ENCODE measurements at regions not wholly inside any gene's neighbourhood (a gene's known extent, or its start where the extent isn't known, plus 50 kb on each side); places are given as distances from the start of the nearest gene placed in this dataset.

DNA sequence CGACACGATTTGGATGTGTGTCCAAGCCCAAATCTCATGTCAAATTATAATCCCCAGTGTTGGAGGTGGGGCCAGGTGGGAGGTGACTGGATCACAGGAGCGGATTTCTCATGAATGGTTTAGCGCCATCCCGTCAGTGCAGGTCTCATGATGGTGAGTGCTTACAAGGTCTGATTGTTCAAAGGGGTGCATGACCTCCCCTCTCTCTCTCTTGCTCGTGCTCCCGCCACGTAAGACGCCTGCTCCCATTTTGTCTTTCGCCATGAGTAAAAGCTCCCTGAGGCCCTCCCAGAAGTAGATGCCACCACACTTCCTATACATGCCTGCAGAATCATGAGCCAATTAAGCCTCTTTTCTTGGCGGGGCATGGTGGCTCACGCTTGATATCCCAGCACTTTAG lies 71.5 kb upstream of the NANOS1 start:
- Histone ChIP-seq H3K4me2 (ENCODE audit: low read depth, low read length, poor library complexity, severe bottlenecking) (no peak overlapping the region), H3K27me3 (ENCODE audit: low read length) (no peaks in the 10 kb centered on the region), H3K9me3 (ENCODE audit: insufficient read depth, low read length) (no peaks in the 10 kb centered on the region), H3F3A (ENCODE audit: insufficient read depth) (no peaks in the 10 kb centered on the region), H3K36me3 (ENCODE audit: low read length) (no peaks in the 10 kb centered on the region), H3K79me2 (ENCODE audit: insufficient read depth, low read length) (no peaks in the 10 kb centered on the region), H3K27ac (ENCODE audit: low read depth, low read length) (no peak overlapping the region), H2AFZ (ENCODE audit: low read depth, low read length, severe bottlenecking) (no peak overlapping the region), H4K20me1 (ENCODE audit: low read depth, low read length) (no peaks in the 10 kb centered on the region), H3K9ac (ENCODE audit: low read length) (no peak overlapping the region), H3K9me2 (replicated peaks; ENCODE audit: insufficient read depth, low read length) (no peaks in the 10 kb centered on the region), H3K4me3 (ENCODE audit: insufficient read depth, low read length, poor library complexity, severe bottlenecking) (no peak overlapping the region)
- TF ChIP-seq, protein P1, sequence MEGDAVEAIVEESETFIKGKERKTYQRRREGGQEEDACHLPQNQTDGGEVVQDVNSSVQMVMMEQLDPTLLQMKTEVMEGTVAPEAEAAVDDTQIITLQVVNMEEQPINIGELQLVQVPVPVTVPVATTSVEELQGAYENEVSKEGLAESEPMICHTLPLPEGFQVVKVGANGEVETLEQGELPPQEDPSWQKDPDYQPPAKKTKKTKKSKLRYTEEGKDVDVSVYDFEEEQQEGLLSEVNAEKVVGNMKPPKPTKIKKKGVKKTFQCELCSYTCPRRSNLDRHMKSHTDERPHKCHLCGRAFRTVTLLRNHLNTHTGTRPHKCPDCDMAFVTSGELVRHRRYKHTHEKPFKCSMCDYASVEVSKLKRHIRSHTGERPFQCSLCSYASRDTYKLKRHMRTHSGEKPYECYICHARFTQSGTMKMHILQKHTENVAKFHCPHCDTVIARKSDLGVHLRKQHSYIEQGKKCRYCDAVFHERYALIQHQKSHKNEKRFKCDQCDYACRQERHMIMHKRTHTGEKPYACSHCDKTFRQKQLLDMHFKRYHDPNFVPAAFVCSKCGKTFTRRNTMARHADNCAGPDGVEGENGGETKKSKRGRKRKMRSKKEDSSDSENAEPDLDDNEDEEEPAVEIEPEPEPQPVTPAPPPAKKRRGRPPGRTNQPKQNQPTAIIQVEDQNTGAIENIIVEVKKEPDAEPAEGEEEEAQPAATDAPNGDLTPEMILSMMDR (IDR thresholded peaks at IDR 0.05; ENCODE audit: insufficient read depth, low read length, poor library complexity, severe bottlenecking), result no peak
- TF ChIP-seq EZH2phosphoT487 (conservative IDR thresholded peaks at IDR 0.05; ENCODE audit: low read length), result no peak

DNA sequence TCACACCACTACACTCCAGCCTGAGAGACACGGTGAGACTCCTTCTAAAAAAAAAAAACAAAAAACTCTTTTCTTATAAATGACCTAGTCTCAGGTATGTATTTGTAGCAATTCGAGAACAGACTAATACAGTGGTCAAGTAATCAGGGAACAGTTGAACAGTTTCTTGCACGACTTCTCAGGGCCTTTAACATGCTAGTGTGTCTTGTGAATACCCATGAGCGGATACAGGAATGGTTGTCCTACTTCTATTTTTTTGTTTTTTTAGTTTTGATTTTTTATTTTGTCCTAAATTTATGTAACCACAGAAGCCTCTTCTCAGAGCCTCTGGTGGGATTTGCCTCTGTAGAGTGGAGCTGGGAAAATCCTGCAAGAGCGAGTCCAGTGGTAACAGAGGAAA lies 71.0 kb upstream of the NANOS1 start:
- Histone ChIP-seq H3K27ac (ENCODE audit: low read depth, low read length) (no peak overlapping the region), H3K27me3 (ENCODE audit: low read length) (no peaks in the 10 kb centered on the region), H3K4me3 (ENCODE audit: insufficient read depth, low read length, poor library complexity, severe bottlenecking) (no peak overlapping the region), H3K79me2 (ENCODE audit: insufficient read depth, low read length) (no peaks in the 10 kb centered on the region), H3K36me3 (ENCODE audit: low read length) (no peaks in the 10 kb centered on the region), H3K9ac (ENCODE audit: low read length) (no peak overlapping the region), H3K4me2 (ENCODE audit: low read depth, low read length, poor library complexity, severe bottlenecking) (no peak overlapping the region), H3K9me2 (replicated peaks; ENCODE audit: insufficient read depth, low read length) (no peaks in the 10 kb centered on the region), H3F3A (ENCODE audit: insufficient read depth) (no peaks in the 10 kb centered on the region), H4K20me1 (ENCODE audit: low read depth, low read length) (no peaks in the 10 kb centered on the region), H3K9me3 (ENCODE audit: insufficient read depth, low read length) (no peaks in the 10 kb centered on the region), H2AFZ (ENCODE audit: low read depth, low read length, severe bottlenecking) (no peak overlapping the region)
- no peak for TF ChIP-seq EZH2phosphoT487 (conservative IDR thresholded peaks at IDR 0.05; ENCODE audit: low read length)
- TF ChIP-seq, protein P1 (IDR thresholded peaks at IDR 0.05; ENCODE audit: insufficient read depth, low read length, poor library complexity, severe bottlenecking), result no peak

DNA sequence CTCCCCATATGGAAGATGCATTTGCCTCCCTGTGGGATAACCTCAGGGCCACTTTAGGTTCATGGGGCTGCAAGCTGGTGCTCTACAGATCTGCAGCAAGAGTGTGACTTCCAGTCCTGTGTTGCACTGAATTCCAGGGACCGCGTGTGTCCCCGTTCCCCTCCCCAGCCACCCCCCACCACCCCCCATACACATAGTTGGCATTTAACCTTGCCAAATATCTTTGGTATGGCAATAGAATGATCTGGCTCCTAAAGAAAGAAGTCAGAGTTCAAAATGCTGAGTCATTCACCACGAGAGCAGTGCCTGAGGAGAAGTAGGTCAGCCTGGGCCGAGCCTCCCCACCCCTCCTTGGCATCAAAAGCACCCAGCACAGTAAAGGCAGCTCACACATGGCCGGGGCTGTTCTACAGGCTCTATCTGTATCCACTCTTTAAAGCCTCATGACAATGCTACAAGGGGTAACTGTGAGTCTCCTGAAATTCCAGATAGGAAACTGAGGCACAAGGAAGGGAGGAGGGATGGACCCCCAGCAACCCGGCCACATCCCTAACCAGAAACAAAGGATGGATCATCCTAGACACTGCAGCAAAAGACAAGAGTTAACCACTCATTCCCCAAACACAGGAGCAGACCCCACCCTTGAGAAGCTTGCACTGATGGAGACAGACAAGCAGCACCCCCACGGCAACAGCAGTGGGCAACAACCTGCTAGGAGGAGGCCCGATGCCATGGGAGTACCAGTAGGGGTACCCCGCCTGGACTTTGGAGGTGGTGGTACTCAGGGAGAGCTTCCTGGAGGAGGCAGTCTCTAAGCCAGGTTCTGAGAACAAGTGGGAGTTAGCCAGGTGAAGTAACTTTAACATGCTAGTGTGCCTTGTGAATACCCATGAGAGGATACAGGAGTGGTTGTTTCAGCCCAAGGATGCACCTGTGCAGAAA lies 70.3 kb upstream of the NANOS1 start:
- Histone ChIP-seq H3K79me2 (ENCODE audit: insufficient read depth, low read length) (no peaks in the 10 kb centered on the region), H3K27me3 (ENCODE audit: low read length) (no peaks in the 10 kb centered on the region), H3K9me2 (replicated peaks; ENCODE audit: insufficient read depth, low read length) (no peaks in the 10 kb centered on the region), H4K20me1 (ENCODE audit: low read depth, low read length) (no peaks in the 10 kb centered on the region), H3K9me3 (ENCODE audit: insufficient read depth, low read length) (no peaks in the 10 kb centered on the region), H2AFZ (ENCODE audit: low read depth, low read length, severe bottlenecking) (no peak overlapping the region), H3K36me3 (ENCODE audit: low read length) (no peaks in the 10 kb centered on the region), H3K4me2 (ENCODE audit: low read depth, low read length, poor library complexity, severe bottlenecking) (no peak overlapping the region), H3F3A (ENCODE audit: insufficient read depth) (no peaks in the 10 kb centered on the region), H3K4me3 (ENCODE audit: insufficient read depth, low read length, poor library complexity, severe bottlenecking) (no peak overlapping the region), H3K27ac (ENCODE audit: low read depth, low read length) (no peak overlapping the region), H3K9ac (ENCODE audit: low read length) (no peak overlapping the region)
- TF ChIP-seq, protein P1 (IDR thresholded peaks at IDR 0.05; ENCODE audit: insufficient read depth, low read length, poor library complexity, severe bottlenecking), result no peak
- no peak for TF ChIP-seq EZH2phosphoT487 (conservative IDR thresholded peaks at IDR 0.05; ENCODE audit: low read length)

Data from SU-DHL-6 (cell line).